ENCODE measurements at regions not wholly inside any gene's neighbourhood (a gene's known extent, or its start where the extent isn't known, plus 50 kb on each side); places are given as distances from the start of the nearest gene placed in this dataset.

GRCh38 chr6:109269953-109270517, 112.2 kb downstream of the CD164 start:
- no peak for TF ChIP-seq CTCF (IDR thresholded peaks at IDR 0.05)
- TF ChIP-seq EZH2 (IDR thresholded peaks at IDR 0.05): no peak
- TF ChIP-seq EZH2phosphoT487 (IDR thresholded peaks at IDR 0.05): no peak
